ENCODE measurements at regions not wholly inside any gene's neighbourhood (a gene's known extent, or its start where the extent isn't known, plus 50 kb on each side); places are given as distances from the start of the nearest gene placed in this dataset.
"Not testable (repeated sequence)": the region's sequence is repeated elsewhere in the genome, so short reads cannot be mapped to it uniquely, and the experiment has no call there.

DNA sequence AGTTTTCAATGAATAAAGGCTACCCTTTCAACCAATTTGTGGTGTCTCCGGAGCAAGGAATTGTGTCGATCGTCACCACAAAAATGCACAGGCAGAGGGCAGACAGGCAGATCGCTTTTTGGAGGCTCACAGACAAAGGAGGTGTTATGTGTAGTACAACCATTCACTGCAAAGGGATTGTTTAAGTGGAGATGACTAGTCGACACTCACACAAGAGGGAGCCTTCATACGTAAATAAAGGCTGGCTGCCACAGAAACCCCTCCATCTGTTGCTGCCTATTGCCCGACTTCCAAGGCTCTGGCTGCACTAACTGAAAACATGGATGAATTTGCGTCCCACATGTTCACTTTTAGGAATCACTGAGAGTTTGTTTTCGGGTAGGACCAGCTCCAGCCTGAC is 281.1 kb downstream of the NKX6-1 start:
- Histone ChIP-seq H3K27ac (ENCODE audit: low read length) (no peak overlapping the region), H3K9me3 (ENCODE audit: control insufficient read depth, insufficient read depth, low read length) (no peaks in the 10 kb centered on the region), H3K4me1 (ENCODE audit: control insufficient read depth, insufficient read depth, low read length) (no peaks in the 10 kb centered on the region), H3K4me3 (ENCODE audit: low read length) (no peak overlapping the region), H3K36me3 (ENCODE audit: control insufficient read depth, insufficient read depth, low read length) (no peaks in the 10 kb centered on the region), H3K27me3 (ENCODE audit: control insufficient read depth, insufficient read depth, low read length) (no peaks in the 10 kb centered on the region)
- WGBS (ENCODE audit: insufficient coverage), result 78% methylated on average over 9 of the region's 9 CpGs
- DNase-seq (no peak), ATAC-seq (no peak)
- intact Hi-C loops (cut with micrococcal nuclease), result no loop called here
- TF ChIP-seq, protein P1, sequence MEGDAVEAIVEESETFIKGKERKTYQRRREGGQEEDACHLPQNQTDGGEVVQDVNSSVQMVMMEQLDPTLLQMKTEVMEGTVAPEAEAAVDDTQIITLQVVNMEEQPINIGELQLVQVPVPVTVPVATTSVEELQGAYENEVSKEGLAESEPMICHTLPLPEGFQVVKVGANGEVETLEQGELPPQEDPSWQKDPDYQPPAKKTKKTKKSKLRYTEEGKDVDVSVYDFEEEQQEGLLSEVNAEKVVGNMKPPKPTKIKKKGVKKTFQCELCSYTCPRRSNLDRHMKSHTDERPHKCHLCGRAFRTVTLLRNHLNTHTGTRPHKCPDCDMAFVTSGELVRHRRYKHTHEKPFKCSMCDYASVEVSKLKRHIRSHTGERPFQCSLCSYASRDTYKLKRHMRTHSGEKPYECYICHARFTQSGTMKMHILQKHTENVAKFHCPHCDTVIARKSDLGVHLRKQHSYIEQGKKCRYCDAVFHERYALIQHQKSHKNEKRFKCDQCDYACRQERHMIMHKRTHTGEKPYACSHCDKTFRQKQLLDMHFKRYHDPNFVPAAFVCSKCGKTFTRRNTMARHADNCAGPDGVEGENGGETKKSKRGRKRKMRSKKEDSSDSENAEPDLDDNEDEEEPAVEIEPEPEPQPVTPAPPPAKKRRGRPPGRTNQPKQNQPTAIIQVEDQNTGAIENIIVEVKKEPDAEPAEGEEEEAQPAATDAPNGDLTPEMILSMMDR (IDR thresholded peaks at IDR 0.05), result no peak
- Mint-ChIP-seq H3K9me3 (peaks cover 0 to 3% of the 10 kb centered on the region in 2 donors), H3K4me1 (no peaks in the 10 kb centered on the region), H3K27ac (no peak overlapping the region), H3K27me3 (ENCODE audit: low read depth in 2 of 2) (no peaks in the 10 kb centered on the region), H3K36me3 (no peaks in the 10 kb centered on the region), H3K4me3 (no peak overlapping the region)

DNA sequence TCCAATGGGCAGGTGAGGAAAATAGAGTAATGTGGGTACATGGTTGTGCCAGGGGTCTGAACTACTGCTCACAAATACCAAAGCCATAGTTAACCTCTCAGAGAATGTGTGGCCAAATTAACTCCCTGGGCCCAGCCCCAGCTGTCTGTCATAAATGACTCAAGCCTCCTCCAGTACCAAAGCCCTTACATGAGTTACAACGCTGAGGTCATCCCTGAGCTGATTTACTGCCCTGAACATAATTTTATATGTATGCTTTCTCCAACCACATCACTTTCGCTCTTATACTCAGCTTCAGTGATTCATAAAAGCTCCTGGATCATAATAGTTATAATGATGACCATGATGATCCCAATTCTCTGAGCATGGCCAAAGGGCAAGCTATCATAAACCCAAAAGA is 283.9 kb downstream of the NKX6-1 start:
- no peak for DNase-seq
- Histone ChIP-seq H3K9me3 (ENCODE audit: control insufficient read depth, insufficient read depth, low read length) (no peaks in the 10 kb centered on the region), H3K4me3 (ENCODE audit: low read length) (no peak overlapping the region), H3K4me1 (ENCODE audit: control insufficient read depth, insufficient read depth, low read length) (no peaks in the 10 kb centered on the region), H3K27ac (ENCODE audit: low read length) (no peak overlapping the region), H3K27me3 (ENCODE audit: control insufficient read depth, insufficient read depth, low read length) (no peaks in the 10 kb centered on the region), H3K36me3 (ENCODE audit: control insufficient read depth, insufficient read depth, low read length) (no peaks in the 10 kb centered on the region)
- no peak overlapping the region for H3K4me3 Mint-ChIP-seq
- WGBS (ENCODE audit: insufficient coverage), result 86% methylated on average over 1 of the region's 2 CpGs
- intact Hi-C loops (cut with micrococcal nuclease), result no loop called here
- no peak overlapping the region for H3K27ac Mint-ChIP-seq
- no peaks in the 10 kb centered on the region for H3K36me3 Mint-ChIP-seq
- H3K27me3 Mint-ChIP-seq (ENCODE audit: low read depth in 2 of 2), result no peaks in the 10 kb centered on the region
- no peaks in the 10 kb centered on the region for H3K4me1 Mint-ChIP-seq
- ATAC-seq, result no peak
- peaks cover 0 to 6% of the 10 kb centered on the region in 2 donors for H3K9me3 Mint-ChIP-seq
- TF ChIP-seq, protein P1 (IDR thresholded peaks at IDR 0.05), result no peak

DNA sequence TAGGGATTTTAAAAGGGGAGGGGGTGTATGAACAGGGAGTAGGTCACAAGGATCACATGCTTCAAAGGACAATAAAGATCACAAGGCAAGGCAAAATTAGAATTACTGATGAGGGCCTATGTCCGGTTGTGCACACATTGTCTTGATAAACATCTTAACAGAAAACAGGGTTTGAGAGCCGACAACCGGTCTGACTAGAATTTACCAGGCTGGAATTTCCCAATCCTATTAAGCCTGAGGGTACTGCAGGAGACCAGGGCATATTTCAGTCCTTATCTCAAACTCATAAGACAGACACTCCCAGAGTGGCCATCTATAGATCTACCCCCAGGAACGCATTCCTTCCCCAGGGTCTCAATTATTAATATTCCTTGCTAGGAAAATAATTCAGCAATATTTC is 292.9 kb downstream of the NKX6-1 start:
- WGBS (ENCODE audit: insufficient coverage), result 92% methylated on average over 4 of the region's 4 CpGs
- DNase-seq; H3K36me3 Mint-ChIP-seq; intact Hi-C loops (cut with micrococcal nuclease); ATAC-seq; H3K4me3 ChIP-seq (ENCODE audit: low read length); H3K36me3 ChIP-seq (ENCODE audit: control insufficient read depth, insufficient read depth, low read length); H3K27me3 ChIP-seq (ENCODE audit: control insufficient read depth, insufficient read depth, low read length); H3K27me3 Mint-ChIP-seq (ENCODE audit: low read depth in 2 of 2); H3K27ac Mint-ChIP-seq; H3K27ac ChIP-seq (ENCODE audit: low read length); H3K4me1 Mint-ChIP-seq; H3K4me3 Mint-ChIP-seq; H3K9me3 ChIP-seq (ENCODE audit: control insufficient read depth, insufficient read depth, low read length); H3K4me1 ChIP-seq (ENCODE audit: control insufficient read depth, insufficient read depth, low read length): not testable (repeated sequence)
- H3K9me3 Mint-ChIP-seq, result peaks cover 4 to 15% of the 10 kb centered on the region in 2 donors

DNA sequence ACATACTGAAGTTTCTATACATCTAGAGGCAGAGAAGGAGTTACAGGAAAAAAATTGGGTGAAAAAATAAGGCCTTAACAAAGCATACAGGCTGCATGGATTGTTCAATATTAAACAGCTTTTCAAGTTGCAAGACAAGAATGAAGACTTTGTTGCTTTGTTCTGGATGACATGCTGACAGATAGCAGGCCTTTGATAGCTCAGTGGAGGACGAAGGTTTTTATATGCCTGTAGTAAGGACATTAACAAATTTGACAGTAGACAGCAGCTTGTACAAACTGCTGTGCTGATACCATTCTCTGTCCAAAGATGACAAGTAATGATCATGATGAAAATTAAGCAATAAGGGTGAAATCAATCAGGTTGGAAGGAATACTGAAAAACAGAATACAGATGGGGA is 309.9 kb downstream of the NKX6-1 start:
- Mint-ChIP-seq H3K9me3 (peaks cover 4 to 14% of the 10 kb centered on the region in 2 donors), H3K27me3 (ENCODE audit: low read depth in 2 of 2) (no peaks in the 10 kb centered on the region), H3K36me3 (no peaks in the 10 kb centered on the region), H3K4me1 (no peaks in the 10 kb centered on the region), H3K27ac (no peak overlapping the region), H3K4me3 (no peak overlapping the region)
- H3K9me3 ChIP-seq (ENCODE audit: control insufficient read depth, insufficient read depth, low read length), result no peaks in the 10 kb centered on the region
- no peaks in the 10 kb centered on the region for H3K27me3 ChIP-seq (ENCODE audit: control insufficient read depth, insufficient read depth, low read length)
- ATAC-seq (no peak), DNase-seq (no peak)
- H3K27ac ChIP-seq (ENCODE audit: low read length), result no peak overlapping the region
- H3K4me3 ChIP-seq (ENCODE audit: low read length), result no peak overlapping the region
- no peaks in the 10 kb centered on the region for H3K4me1 ChIP-seq (ENCODE audit: control insufficient read depth, insufficient read depth, low read length)
- 82% methylated on average over 1 of the region's 1 CpG for WGBS (ENCODE audit: insufficient coverage)
- no peaks in the 10 kb centered on the region for H3K36me3 ChIP-seq (ENCODE audit: control insufficient read depth, insufficient read depth, low read length)
- intact Hi-C loops (cut with micrococcal nuclease), result no loop called here
- TF ChIP-seq, protein P1 (IDR thresholded peaks at IDR 0.05), result no peak
